MCF 10A (cell line): ENCODE measurements at regions not wholly inside any gene's neighbourhood (a gene's known extent, or its start where the extent isn't known, plus 50 kb on each side); places are given as distances from the start of the nearest gene placed in this dataset.

Source experiments
- BruUV-seq: library from RNA; stranded (reverse); fragments of 400-500 nt; replicated peaks from 2 replicates; lab custom pipeline; 2021; lab: Mats Ljungman, UMichigan
- CTCF ChIA-PET: fragments of 300-600 bp; sonication (Branson Sonifier 250); formaldehyde crosslinking; extraction: SDS; loops from one replicate; lab custom pipeline; 2021; ENCODE audit warnings: antibody characterized with exemption, inconsistent platforms; lab: Yijun Ruan, JAX
- POLR2A ChIA-PET: fragments of 300-600, 350-650 bp; sonication (Branson Sonifier 250); formaldehyde crosslinking; extraction: SDS; loops from one replicate; lab custom pipeline; 2020; ENCODE audit warnings: antibody characterized with exemption, inconsistent platforms; lab: Yijun Ruan, JAX
- DNase-seq: peaks from one replicate; pipeline ENCODE4 v3.0.0-alpha.2; 2018; ENCODE audit not compliant: unreplicated experiment
- H3K27ac Mint-ChIP-seq: one replicate; pipeline ENCODE4 v1.8.0; 2022; ENCODE audit warnings: mild to moderate bottlenecking, low read depth, mixed read lengths; ENCODE audit not compliant: unreplicated experiment
- H3K27me3 Mint-ChIP-seq: one replicate; pipeline ENCODE4 v1.8.0; 2022; ENCODE audit warnings: mixed read lengths; ENCODE audit not compliant: insufficient read depth, unreplicated experiment
- H3K36me3 Mint-ChIP-seq: one replicate; pipeline ENCODE4 v1.8.0; 2022; ENCODE audit warnings: mild to moderate bottlenecking, moderate library complexity, mixed read lengths; ENCODE audit not compliant: insufficient read depth, unreplicated experiment
- H3K4me1 Mint-ChIP-seq: one replicate; pipeline ENCODE4 v1.8.0; 2022; ENCODE audit warnings: mixed read lengths; ENCODE audit not compliant: insufficient read depth, unreplicated experiment
- H3K4me3 Mint-ChIP-seq: one replicate; pipeline ENCODE4 v1.8.0; 2022; ENCODE audit warnings: mild to moderate bottlenecking, moderate library complexity, mixed read lengths; ENCODE audit not compliant: unreplicated experiment
- H3K9me3 Mint-ChIP-seq: one replicate; pipeline ENCODE4 v1.8.0; 2022; ENCODE audit warnings: mixed read lengths; ENCODE audit not compliant: unreplicated experiment
- CTCF ChIP-seq: fragments of 200-600 bp; IDR thresholded peaks from one replicate; pipeline ENCODE4 v1.8.0; 2022; ENCODE audit warnings: antibody characterized with exemption, mild to moderate bottlenecking; ENCODE audit not compliant: unreplicated experiment
- intact Hi-C: fragments of 100-400 bp; cut with micrococcal nuclease; formaldehyde crosslinking; loops from 2 replicates; pipeline ENCODE4 v1.14.1; 2022

- intact Hi-C loops = no loop called here
- CTCF ChIA-PET = interaction anchor here (0.5 kb wide), 1 partner anchor 63 kb away, joined by 3 read pairs; no protein-coding TSS in a partner anchor
- DNase-seq = no peak
- POLR2A ChIA-PET = interaction anchor here (0.8 kb wide), 1 partner anchor 53 kb away, joined by 4 read pairs; no protein-coding TSS in a partner anchor
- Mint-ChIP-seq H3K36me3 (peaks cover 11% of the 10 kb centered on the region), H3K4me1 (peaks cover 33% of the 10 kb centered on the region), H3K27me3 (no peaks in the 10 kb centered on the region), H3K9me3 (no peaks in the 10 kb centered on the region), H3K27ac (peak overlapping the region; percentile 43), H3K4me3 (no peak overlapping the region)
- no peak for TF ChIP-seq CTCF
- no TSS peak for BruUV-seq
Measured at GRCh38 chr15:100718075-100718980, 115.9 kb downstream of the ASB7 start.

DNA sequence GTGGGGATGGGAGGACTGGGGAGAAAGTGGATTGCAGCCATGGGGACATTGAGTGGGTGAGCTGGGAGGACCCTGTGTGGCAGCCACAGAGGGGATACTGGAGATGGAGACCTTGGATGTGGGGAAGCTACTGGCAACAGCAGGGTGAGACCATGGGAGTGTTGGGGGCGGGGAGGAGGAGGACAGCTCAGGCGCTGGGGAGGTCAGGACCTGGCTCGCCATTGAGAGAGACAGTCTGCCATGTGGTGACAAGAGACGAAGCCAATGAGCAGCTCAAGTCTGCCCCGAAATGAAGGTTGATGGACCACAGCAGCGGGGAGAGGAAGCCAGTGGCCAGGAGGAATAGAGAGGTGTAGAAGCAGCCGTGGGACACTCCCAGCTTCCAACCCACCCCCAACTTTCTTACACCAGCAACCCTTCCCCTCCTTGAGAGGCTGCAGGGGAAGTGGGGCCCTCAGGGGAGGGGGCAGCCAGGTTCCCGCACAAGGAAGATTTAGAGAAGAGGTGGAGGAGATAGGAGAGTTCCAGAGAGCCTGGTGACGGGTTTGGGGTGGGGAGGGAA, 118.1 kb downstream of the ASB7 start:
- H3K27ac Mint-ChIP-seq = peak overlapping the region; percentile 100
- intact Hi-C loops = loop anchor here (5.0 kb wide), 1 partner anchor 118 kb away; the partner anchor contains the start of genes ASB7 and LINS1
- DNase-seq = no peak
- no peaks in the 10 kb centered on the region for H3K9me3 Mint-ChIP-seq
- TF ChIP-seq CTCF = no peak
- H3K27me3 Mint-ChIP-seq = no peaks in the 10 kb centered on the region
- H3K4me1 Mint-ChIP-seq = peaks cover 34% of the 10 kb centered on the region
- ChIA-PET CTCF (interaction anchor here (0.7 to 1.7 kb wide), 2 partner anchors 151 to 152 kb away, joined by 4 to 9 read pairs; no protein-coding TSS in a partner anchor), POLR2A (interaction anchor here (0.7 to 3.0 kb wide), 7 partner anchors 11 to 198 kb away, joined by 3 to 14 read pairs (median 7); partner anchors contain the start of gene LRRK1)
- peaks cover 11% of the 10 kb centered on the region for H3K36me3 Mint-ChIP-seq
- H3K4me3 Mint-ChIP-seq = peak overlapping the region; percentile 66
- no TSS peak for BruUV-seq

GRCh38 chr15:100721758-100722550, 119.6 kb downstream of the ASB7 start:
- CTCF ChIA-PET = interaction anchor here (0.5 to 1.7 kb wide), 6 partner anchors 22 to 530 kb away, joined by 3 to 9 read pairs (median 3); partner anchors contain the start of gene CHSY1
- no peaks in the 10 kb centered on the region for H3K9me3 Mint-ChIP-seq
- intact Hi-C loops = loop anchor here (1.0 to 5.0 kb wide), 3 partner anchors 9 to 151 kb away; partner anchors contain the start of genes ASB7 and LINS1
- H3K27ac Mint-ChIP-seq = peak overlapping the region; percentile 100
- H3K4me1 Mint-ChIP-seq = peaks cover 38% of the 10 kb centered on the region
- no peaks in the 10 kb centered on the region for H3K27me3 Mint-ChIP-seq
- POLR2A ChIA-PET = interaction anchor here (0.6 to 3.0 kb wide), 18 partner anchors 9 to 1407 kb away, joined by 3 to 35 read pairs (median 4); no protein-coding TSS in a partner anchor
- BruUV-seq = TSS peak; percentile 87
- DNase-seq = peak; percentile 99
- no peak for TF ChIP-seq CTCF
- peaks cover 11% of the 10 kb centered on the region for H3K36me3 Mint-ChIP-seq
- peak overlapping the region; percentile 66 for H3K4me3 Mint-ChIP-seq
